Stomach smooth muscle (tissue), 2 donors: ENCODE measurements at regions not wholly inside any gene's neighbourhood (a gene's known extent, or its start where the extent isn't known, plus 50 kb on each side); places are given as distances from the start of the nearest gene placed in this dataset.

Source experiments
- H3K27ac ChIP-seq: one replicate; pipeline ENCODE4 v1.7.0; 2013; ENCODE audit warnings: mild to moderate bottlenecking, low read length, inconsistent platforms
- H3K27me3 ChIP-seq, 2 donors: one replicate each; pipeline ENCODE4 v1.7.0; 2013; ENCODE audit warnings: low read length in 2 of 2; ENCODE audit not compliant: insufficient read depth in 2 of 2, control insufficient read depth in 1 of 2
- H3K36me3 ChIP-seq, 2 donors: one replicate each; pipeline ENCODE4 v1.7.0; 2013; ENCODE audit warnings: low read length in 2 of 2; ENCODE audit not compliant: control insufficient read depth in 2 of 2, insufficient read depth in 2 of 2
- H3K4me1 ChIP-seq: one replicate; pipeline ENCODE4 v1.7.0; 2013; ENCODE audit warnings: low read length; ENCODE audit not compliant: control insufficient read depth, insufficient read depth
- H3K4me3 ChIP-seq, 2 donors: one replicate each; pipeline ENCODE4 v1.7.0; 2013; ENCODE audit warnings: low read length in 2 of 2
- H3K9ac ChIP-seq, 2 donors: one replicate each; pipeline ENCODE4 v1.7.0; 2013; ENCODE audit warnings: low read length in 2 of 2, mild to moderate bottlenecking in 1 of 2
- H3K9me3 ChIP-seq, 2 donors: one replicate each; pipeline ENCODE4 v1.7.0; 2013; ENCODE audit warnings: low read length in 2 of 2; ENCODE audit not compliant: control insufficient read depth in 2 of 2
- donor health status: healthy.
- donor health status: Pancreatic carcinoma.

DNA sequence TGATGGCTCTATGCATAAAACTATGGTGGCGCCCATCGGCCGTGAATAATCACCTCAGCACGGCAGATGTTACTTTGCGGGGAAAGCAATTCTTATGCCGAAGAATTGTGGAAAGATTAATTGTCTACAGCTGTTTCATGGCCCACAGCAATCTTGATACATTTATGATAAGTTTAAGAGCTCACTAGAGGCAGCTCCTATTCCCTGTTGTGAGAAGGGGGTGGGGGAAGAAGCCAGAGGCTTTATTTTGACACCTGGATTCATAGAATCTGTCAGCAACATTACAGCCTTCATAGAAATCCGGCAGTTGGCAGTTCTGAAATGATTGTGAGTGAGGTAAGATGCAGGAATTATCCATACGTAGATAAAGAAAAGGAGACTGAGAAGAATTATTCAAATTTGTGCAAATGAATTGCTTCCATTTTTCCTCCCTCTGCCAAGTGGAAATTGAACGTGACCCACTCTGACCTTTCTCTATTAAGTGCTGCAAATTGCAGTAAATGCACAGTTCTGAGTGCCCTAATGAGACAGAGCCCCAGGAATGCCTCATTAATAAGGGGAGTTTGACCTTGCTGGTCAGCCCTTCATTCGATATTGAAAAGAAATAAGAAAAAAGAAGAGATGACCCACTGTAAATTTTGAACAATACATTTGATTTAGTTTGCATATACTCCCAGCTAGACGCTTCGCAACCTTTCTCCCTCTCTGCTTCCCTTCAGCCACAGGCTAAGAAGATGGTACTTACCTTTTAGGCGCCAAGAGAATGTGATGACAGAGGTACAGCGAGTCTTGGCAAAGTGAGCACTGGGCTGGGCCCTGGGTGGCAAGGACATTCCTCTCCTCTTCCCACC, 188.8 kb downstream of the GPAT3 start:
- Histone ChIP-seq H3K9me3 (no peaks in the 10 kb centered on the region), H3K4me1 (no peaks in the 10 kb centered on the region), H3K36me3 (no peaks in the 10 kb centered on the region), H3K27ac (no peak overlapping the region), H3K27me3 (no peaks in the 10 kb centered on the region), H3K4me3 (no peak overlapping the region), H3K9ac (no peak overlapping the region)

DNA sequence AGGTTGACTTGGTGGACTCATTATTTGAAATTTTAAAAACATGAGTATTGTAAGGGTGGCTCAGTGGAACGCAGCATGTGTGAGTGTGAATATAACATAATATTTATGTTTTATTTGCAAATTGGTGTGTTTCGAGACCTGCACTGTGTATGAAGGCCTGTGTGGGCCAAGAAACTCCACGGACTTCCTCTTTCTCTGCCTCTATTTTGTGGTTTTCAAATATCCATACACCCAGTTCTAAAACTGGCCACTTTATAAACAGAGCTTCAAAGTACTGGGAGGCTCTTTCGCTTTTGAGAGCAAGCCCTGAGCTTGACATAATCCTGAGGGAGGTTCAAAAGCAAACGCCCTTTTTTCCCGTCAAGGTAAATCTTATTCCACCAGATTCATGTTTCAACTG, 187.7 kb downstream of the GPAT3 start:
- no peaks in the 10 kb centered on the region for H3K9me3 ChIP-seq
- H3K4me3 ChIP-seq: no peak overlapping the region
- no peaks in the 10 kb centered on the region for H3K36me3 ChIP-seq
- no peak overlapping the region for H3K27ac ChIP-seq
- no peak overlapping the region for H3K9ac ChIP-seq
- no peaks in the 10 kb centered on the region for H3K4me1 ChIP-seq
- no peaks in the 10 kb centered on the region for H3K27me3 ChIP-seq

DNA sequence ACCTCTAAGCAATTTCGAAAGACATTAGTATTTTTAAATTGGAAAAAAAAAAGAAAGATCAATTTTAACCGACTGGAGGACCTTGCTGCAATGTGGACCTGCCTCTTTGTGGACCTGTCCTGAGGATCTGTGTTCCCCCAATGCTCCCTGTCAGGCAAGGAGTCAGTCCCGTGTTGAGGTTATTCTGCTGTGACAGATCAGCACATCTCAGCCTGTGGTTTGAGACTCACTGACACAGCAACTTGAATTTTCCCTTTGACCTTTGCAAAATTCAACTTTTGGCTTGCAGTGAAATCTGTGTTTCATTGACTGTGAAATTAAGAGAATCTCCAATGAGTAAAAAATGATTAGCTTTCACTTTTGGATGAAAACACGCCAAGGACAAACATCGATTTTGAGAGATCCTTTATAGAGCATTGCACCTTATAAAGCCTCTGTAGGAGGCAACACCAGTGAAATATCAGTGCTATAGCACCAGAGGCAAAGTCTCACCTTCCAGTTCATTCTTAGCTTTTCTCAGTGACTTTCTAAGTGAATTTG, 186.9 kb downstream of the GPAT3 start:
- Histone ChIP-seq H3K36me3 (no peaks in the 10 kb centered on the region), H3K27ac (no peak overlapping the region), H3K9me3 (no peaks in the 10 kb centered on the region), H3K9ac (no peak overlapping the region), H3K4me1 (no peaks in the 10 kb centered on the region), H3K27me3 (no peaks in the 10 kb centered on the region), H3K4me3 (no peak overlapping the region)

DNA sequence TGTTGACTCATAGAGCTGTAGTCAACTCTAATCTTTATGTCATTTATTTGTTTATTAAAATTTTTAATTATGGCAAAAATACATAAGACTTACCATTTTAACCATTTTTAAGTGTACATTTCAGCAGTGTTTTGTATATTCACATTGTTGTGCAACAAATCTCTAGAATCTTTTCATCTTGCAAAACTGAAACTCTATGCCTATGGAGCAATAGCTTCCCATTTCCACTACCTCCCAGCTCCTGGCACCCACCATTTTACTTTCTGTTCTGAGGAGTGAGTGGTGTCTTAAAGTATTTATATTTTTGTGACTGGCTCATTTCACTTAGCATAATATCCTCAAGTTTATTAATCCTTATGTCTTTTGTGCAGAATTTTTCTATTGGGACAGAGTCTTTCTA, 181.0 kb downstream of the GPAT3 start:
- H3K9me3 ChIP-seq: no peaks in the 10 kb centered on the region
- no peak overlapping the region for H3K27ac ChIP-seq
- no peak overlapping the region for H3K4me3 ChIP-seq
- H3K9ac ChIP-seq: no peak overlapping the region
- H3K27me3 ChIP-seq: no peaks in the 10 kb centered on the region
- H3K36me3 ChIP-seq: no peaks in the 10 kb centered on the region
- no peaks in the 10 kb centered on the region for H3K4me1 ChIP-seq

DNA sequence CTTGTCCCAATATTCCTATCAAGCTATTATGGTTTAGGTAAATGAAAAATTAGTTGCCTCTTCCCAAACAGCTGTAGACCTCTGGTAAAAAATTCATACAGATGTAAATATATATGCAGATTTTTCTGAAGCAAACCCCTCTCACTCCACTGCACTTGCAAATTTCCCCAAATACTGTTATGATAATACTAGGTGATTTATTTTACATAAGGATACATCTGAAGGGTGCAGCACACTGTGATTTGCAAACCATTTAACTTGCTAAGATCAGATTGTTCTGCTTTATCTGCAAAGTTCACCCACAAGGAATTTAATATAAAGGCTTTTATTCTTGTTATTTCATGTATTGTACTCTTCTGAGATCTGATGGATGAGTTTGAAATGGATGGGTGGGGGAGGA, 177.0 kb downstream of the GPAT3 start:
- H3K9me3 ChIP-seq: no peaks in the 10 kb centered on the region
- no peak overlapping the region for H3K27ac ChIP-seq
- H3K36me3 ChIP-seq: no peaks in the 10 kb centered on the region
- H3K27me3 ChIP-seq: no peaks in the 10 kb centered on the region
- H3K4me3 ChIP-seq: no peak overlapping the region
- H3K9ac ChIP-seq: no peak overlapping the region
- no peaks in the 10 kb centered on the region for H3K4me1 ChIP-seq

DNA sequence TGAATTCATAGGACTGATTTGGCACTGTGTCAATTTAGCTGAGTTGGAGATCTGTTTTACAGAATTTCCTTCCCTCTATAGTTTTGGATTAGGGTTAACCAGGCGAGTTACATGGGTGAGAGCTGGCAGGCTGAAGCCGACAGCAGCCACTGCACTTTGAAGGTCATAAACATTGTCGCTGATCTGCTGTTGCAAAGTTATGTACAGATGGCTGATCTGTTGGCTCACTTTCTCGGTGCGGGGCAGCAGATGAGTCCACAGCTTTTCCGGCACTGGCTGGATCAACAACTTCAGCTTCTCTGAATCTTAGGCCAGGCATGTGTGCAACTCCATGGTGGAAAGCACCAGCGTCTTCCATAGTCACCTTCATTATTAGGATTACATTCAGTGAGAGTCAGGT, 173.7 kb downstream of the GPAT3 start:
- no peaks in the 10 kb centered on the region for H3K4me1 ChIP-seq
- no peaks in the 10 kb centered on the region for H3K9me3 ChIP-seq
- no peak overlapping the region for H3K9ac ChIP-seq

DNA sequence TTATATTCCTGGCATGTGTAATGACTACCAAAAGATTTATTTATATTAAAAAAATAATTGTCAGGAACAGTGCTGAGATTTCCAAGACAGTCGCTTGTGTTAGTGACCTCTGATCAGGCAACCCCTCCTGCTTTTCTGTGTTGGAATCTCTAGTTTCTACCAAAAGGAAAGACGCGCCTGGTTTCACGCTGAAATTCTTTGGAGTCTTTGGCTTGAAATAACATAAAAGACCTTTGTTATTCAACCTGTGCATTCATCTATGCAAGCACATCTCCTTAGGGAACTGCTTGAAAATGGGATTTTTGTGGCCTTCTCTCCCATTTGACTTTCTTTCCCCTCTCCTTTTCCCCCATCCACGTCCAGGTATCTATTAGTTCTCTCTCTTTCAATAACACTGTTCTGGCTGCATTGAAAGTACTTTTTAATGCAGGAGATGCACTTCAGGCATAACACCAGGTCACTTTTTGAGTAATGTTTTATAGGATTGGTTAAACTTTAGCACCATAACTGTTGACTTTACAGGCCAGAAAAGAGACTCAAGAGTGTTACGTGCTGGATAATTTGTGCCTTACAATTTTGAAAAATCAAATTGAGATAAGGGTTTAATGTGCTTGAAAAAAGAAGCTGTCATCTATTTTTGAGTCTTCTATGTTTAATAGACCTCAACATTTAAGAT, 172.7 kb downstream of the GPAT3 start:
- no peaks in the 10 kb centered on the region for H3K9me3 ChIP-seq
- H3K4me1 ChIP-seq: no peaks in the 10 kb centered on the region
- no peak overlapping the region for H3K4me3 ChIP-seq
- no peaks in the 10 kb centered on the region for H3K27me3 ChIP-seq
- no peak overlapping the region for H3K27ac ChIP-seq
- H3K36me3 ChIP-seq: no peaks in the 10 kb centered on the region
- H3K9ac ChIP-seq: no peak overlapping the region

More for the DNA sequence above, 173.7 kb downstream of the GPAT3 start:
- Histone ChIP-seq H3K27me3 (no peaks in the 10 kb centered on the region), H3K27ac (no peak overlapping the region), H3K4me3 (no peak overlapping the region), H3K36me3 (no peaks in the 10 kb centered on the region)

DNA sequence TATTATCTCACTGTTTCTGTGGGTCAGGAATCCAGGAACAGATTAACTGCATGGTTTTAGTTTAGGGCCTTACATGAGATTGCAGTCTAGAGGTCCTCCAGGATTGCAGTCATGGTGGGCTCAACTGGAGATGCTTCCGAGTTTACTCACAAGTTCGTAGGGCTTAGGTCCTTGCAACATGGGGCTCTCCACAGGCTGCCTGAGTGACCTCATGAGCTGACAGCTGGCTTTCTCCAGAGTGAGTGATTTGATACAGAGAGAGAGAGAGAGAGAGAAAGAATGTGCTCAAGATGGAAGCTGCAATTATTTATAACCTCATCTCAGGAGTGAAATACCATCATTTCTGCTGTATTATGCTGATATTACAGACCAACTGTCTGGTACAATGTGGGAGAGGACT, 168.9 kb downstream of the GPAT3 start:
- Histone ChIP-seq H3K27ac (no peak overlapping the region), H3K36me3 (no peaks in the 10 kb centered on the region), H3K27me3 (no peaks in the 10 kb centered on the region), H3K4me1 (no peaks in the 10 kb centered on the region), H3K9me3 (no peaks in the 10 kb centered on the region), H3K4me3 (no peak overlapping the region), H3K9ac (no peak overlapping the region)

DNA sequence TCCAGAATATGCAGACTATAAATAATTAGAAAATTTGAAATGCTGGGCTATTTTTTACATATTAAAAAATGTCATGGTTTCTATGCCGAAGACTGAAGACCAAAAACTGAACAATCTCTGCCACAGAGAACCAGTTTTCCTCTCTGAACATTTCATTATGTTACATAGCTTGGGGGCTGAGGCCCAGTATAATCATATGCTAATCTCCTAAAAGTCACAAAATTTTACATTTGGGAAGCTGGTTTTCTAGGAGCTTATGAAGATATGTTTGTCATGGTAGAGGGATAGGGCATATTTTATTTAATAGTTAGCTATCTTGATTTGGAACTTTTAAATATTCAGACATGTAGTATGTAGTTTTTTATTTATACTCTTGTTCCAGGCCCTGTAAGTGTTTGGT, 167.8 kb downstream of the GPAT3 start:
- H3K4me3 ChIP-seq: no peak overlapping the region
- H3K4me1 ChIP-seq: no peaks in the 10 kb centered on the region
- no peak overlapping the region for H3K27ac ChIP-seq
- H3K36me3 ChIP-seq: no peaks in the 10 kb centered on the region
- no peak overlapping the region for H3K9ac ChIP-seq
- no peaks in the 10 kb centered on the region for H3K9me3 ChIP-seq
- H3K27me3 ChIP-seq: no peaks in the 10 kb centered on the region

DNA sequence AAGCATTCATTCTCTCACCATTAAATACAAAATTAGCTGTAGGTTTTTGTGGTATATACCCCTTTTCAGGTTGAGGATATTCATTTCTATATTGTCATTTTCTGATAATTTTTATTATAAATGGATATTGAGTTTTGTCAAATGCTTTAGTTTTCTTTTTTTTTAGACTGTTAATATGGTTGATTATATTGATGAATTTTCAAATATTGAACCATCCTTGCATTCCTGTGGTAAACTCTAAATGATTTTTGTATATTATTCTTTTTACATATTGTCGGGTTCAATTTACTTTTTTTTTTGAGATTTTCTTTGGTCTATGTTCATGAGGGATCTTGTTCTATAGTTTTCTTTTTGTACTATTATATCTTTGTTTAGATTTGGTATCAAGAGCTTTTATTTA, 165.1 kb downstream of the GPAT3 start:
- Histone ChIP-seq H3K4me3 (no peak overlapping the region), H3K27me3 (no peaks in the 10 kb centered on the region), H3K9ac (no peak overlapping the region), H3K9me3 (no peaks in the 10 kb centered on the region), H3K27ac (no peak overlapping the region), H3K36me3 (no peaks in the 10 kb centered on the region), H3K4me1 (no peaks in the 10 kb centered on the region)

DNA sequence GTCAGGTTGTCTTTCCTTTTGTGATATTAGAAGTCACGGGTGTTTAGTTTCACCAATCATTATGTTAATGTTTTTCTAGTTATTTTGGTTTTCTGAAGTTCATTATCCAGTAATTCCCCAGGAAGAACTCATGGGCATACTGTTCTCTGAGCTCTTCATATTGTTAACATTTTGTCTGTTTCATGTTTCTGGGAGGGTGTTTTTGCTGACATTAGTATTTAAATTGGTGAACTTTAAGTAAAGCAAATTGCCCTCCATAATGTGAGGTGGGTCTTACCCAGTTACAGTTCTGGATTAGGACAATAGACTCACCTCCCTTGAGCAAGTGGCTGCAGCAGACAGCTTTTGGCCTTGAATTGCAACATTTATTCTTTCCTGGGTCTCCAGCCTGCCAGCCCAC, 163.4 kb downstream of the GPAT3 start:
- Histone ChIP-seq H3K9me3 (no peaks in the 10 kb centered on the region), H3K4me3 (no peak overlapping the region), H3K27ac (no peak overlapping the region), H3K9ac (no peak overlapping the region), H3K27me3 (no peaks in the 10 kb centered on the region), H3K4me1 (no peaks in the 10 kb centered on the region), H3K36me3 (no peaks in the 10 kb centered on the region)
